OCI-LY1 (cell line): ENCODE measurements at regions not wholly inside any gene's neighbourhood (a gene's known extent, or its start where the extent isn't known, plus 50 kb on each side); places are given as distances from the start of the nearest gene placed in this dataset.

Experiments
- H2AFZ ChIP-seq: fragments of 200-600 bp; sonication (generic), shearing (Covaris generic); 2 replicates; pipeline ENCODE4 v1.6.0; 2014; ENCODE audit warnings: antibody characterized with exemption, mild to moderate bottlenecking, low read length
- H3F3A ChIP-seq: fragments of 200-600 bp; sonication (generic), shearing (Covaris generic); 2 replicates; pipeline ENCODE4 v1.6.0; 2014; ENCODE audit warnings: mild to moderate bottlenecking, antibody characterized with exemption, low read length, moderate library complexity; ENCODE audit not compliant: insufficient read depth
- H3K27ac ChIP-seq: fragments of 200-600 bp; sonication (generic); 2 replicates; pipeline ENCODE4 v1.5.1; 2014; ENCODE audit warnings: low read length, mixed run types, mild to moderate bottlenecking, low read depth; ENCODE audit not compliant: poor library complexity, severe bottlenecking
- H3K27me3 ChIP-seq: fragments of 200-600 bp; sonication (generic); 2 replicates; pipeline ENCODE4 v1.6.0; 2014; ENCODE audit warnings: antibody characterized with exemption, mild to moderate bottlenecking, low read length, moderate library complexity; ENCODE audit not compliant: insufficient read depth
- H3K36me3 ChIP-seq: fragments of 200-600 bp; sonication (generic); 2 replicates; pipeline ENCODE4 v1.6.1; 2014; ENCODE audit warnings: mild to moderate bottlenecking, antibody characterized with exemption, low read length, moderate library complexity, mixed read lengths; ENCODE audit not compliant: insufficient read depth
- H3K4me1 ChIP-seq: fragments of 200-600 bp; sonication (generic); 2 replicates; pipeline ENCODE4 v1.5.1; 2014; ENCODE audit warnings: mild to moderate bottlenecking, low read length, moderate library complexity; ENCODE audit not compliant: insufficient read depth, severe bottlenecking
- H3K4me2 ChIP-seq: fragments of 200-600 bp; sonication (generic), shearing (Covaris generic); 2 replicates; pipeline ENCODE4 v1.6.1; 2014; ENCODE audit warnings: low read length
- H3K4me3 ChIP-seq: fragments of 200-600 bp; sonication (generic); 2 replicates; pipeline ENCODE4 v1.5.1; 2014; ENCODE audit warnings: low read length, low read depth, mild to moderate bottlenecking, mixed read lengths; ENCODE audit not compliant: poor library complexity, severe bottlenecking
- H3K79me2 ChIP-seq: fragments of 200-600 bp; shearing (Covaris generic); 2 replicates; pipeline ENCODE4 v1.6.1; 2016; ENCODE audit warnings: mixed run types, low read length, mixed read lengths; ENCODE audit not compliant: insufficient read depth
- H3K9ac ChIP-seq: fragments of 200-600 bp; sonication (generic), shearing (Covaris generic); 2 replicates; pipeline ENCODE4 v1.6.1; 2014; ENCODE audit warnings: mild to moderate bottlenecking, low read length, mixed read lengths
- H3K9me2 ChIP-seq: fragments of 200-600 bp; sonication (generic), shearing (Covaris generic); 2 replicates; pipeline ENCODE4 v1.6.1; 2014; ENCODE audit warnings: low read depth, mild to moderate bottlenecking, low read length, mixed read lengths
- H3K9me3 ChIP-seq: fragments of 200-600 bp; shearing (Covaris generic); 2 replicates; pipeline ENCODE4 v1.6.1; 2014; ENCODE audit warnings: low read length, mixed read lengths
- H4K20me1 ChIP-seq: fragments of 200-600 bp; sonication (generic), shearing (Covaris generic); 2 replicates; pipeline ENCODE4 v1.6.0; 2016; ENCODE audit warnings: mild to moderate bottlenecking, low read length; ENCODE audit not compliant: insufficient read depth
- CTCF ChIP-seq: fragments of 200-600 bp; sonication (generic), shearing (Covaris generic); IDR thresholded peaks from 2 replicates; pipeline ENCODE4 v1.5.1; 2017; ENCODE audit warnings: mild to moderate bottlenecking, antibody characterized with exemption, low read length, moderate library complexity, mixed read lengths
- EZH2 ChIP-seq: fragments of 200-600 bp; sonication (generic), shearing (Covaris generic); IDR thresholded peaks from 2 replicates; pipeline ENCODE4 v1.8.0; 2017; ENCODE audit warnings: borderline replicate concordance, mixed run types, mild to moderate bottlenecking, antibody characterized with exemption, low read length, moderate library complexity, mixed read lengths

- Histone ChIP-seq H3K9me3 (no peaks in the 10 kb centered on the region), H4K20me1 (no peaks in the 10 kb centered on the region), H3F3A (no peaks in the 10 kb centered on the region), H3K27ac (no peak overlapping the region), H2AFZ (no peak overlapping the region), H3K4me2 (no peak overlapping the region), H3K9me2 (no peaks in the 10 kb centered on the region), H3K79me2 (no peaks in the 10 kb centered on the region), H3K4me1 (no peaks in the 10 kb centered on the region), H3K27me3 (no peaks in the 10 kb centered on the region), H3K4me3 (no peak overlapping the region), H3K36me3 (no peaks in the 10 kb centered on the region), H3K9ac (no peak overlapping the region)
- no peak for TF ChIP-seq EZH2
- no peak for TF ChIP-seq CTCF
These were observed 78.3 kb upstream of the SEMA6A start for GRCh38 chr5:116652903-116653302.

GRCh38 chr5:116652196-116652729, 77.6 kb upstream of the SEMA6A start:
- Histone ChIP-seq H3K4me2 (no peak overlapping the region), H3K27ac (no peak overlapping the region), H3K4me3 (no peak overlapping the region)

GRCh38 chr5:116651653-116652052, 77.0 kb upstream of the SEMA6A start:
- H3K36me3 ChIP-seq, result no peaks in the 10 kb centered on the region
- no peak overlapping the region for H3K27ac ChIP-seq
- H3K4me1 ChIP-seq, result no peaks in the 10 kb centered on the region
- no peak overlapping the region for H3K9ac ChIP-seq
- H3K9me3 ChIP-seq, result no peaks in the 10 kb centered on the region
- TF ChIP-seq EZH2, result no peak
- no peak for TF ChIP-seq CTCF
- H3F3A ChIP-seq, result no peaks in the 10 kb centered on the region
- no peak overlapping the region for H3K4me3 ChIP-seq
- no peaks in the 10 kb centered on the region for H3K27me3 ChIP-seq
- H4K20me1 ChIP-seq, result no peaks in the 10 kb centered on the region
- no peaks in the 10 kb centered on the region for H3K9me2 ChIP-seq
- no peak overlapping the region for H2AFZ ChIP-seq
- H3K79me2 ChIP-seq, result no peaks in the 10 kb centered on the region
- H3K4me2 ChIP-seq, result no peak overlapping the region

More at GRCh38 chr5:116652196-116652729, 77.6 kb upstream of the SEMA6A start:
- H3F3A ChIP-seq, result no peaks in the 10 kb centered on the region
- H3K4me1 ChIP-seq, result no peaks in the 10 kb centered on the region
- no peaks in the 10 kb centered on the region for H3K79me2 ChIP-seq
- no peak overlapping the region for H3K9ac ChIP-seq
- no peak for TF ChIP-seq CTCF
- H2AFZ ChIP-seq, result no peak overlapping the region
- H3K36me3 ChIP-seq, result no peaks in the 10 kb centered on the region
- H3K9me2 ChIP-seq, result no peaks in the 10 kb centered on the region
- H3K9me3 ChIP-seq, result no peaks in the 10 kb centered on the region
- H3K27me3 ChIP-seq, result no peaks in the 10 kb centered on the region
- H4K20me1 ChIP-seq, result no peaks in the 10 kb centered on the region
